MCF 10A (cell line): ENCODE measurements at regions not wholly inside any gene's neighbourhood (a gene's known extent, or its start where the extent isn't known, plus 50 kb on each side); places are given as distances from the start of the nearest gene placed in this dataset.

Source experiments
- BruUV-seq: library from RNA; stranded (reverse); fragments of 400-500 nt; replicated peaks from 2 replicates; lab custom pipeline; 2021; lab: Mats Ljungman, UMichigan
- CTCF ChIA-PET: fragments of 300-600 bp; sonication (Branson Sonifier 250); formaldehyde crosslinking; extraction: SDS; loops from one replicate; lab custom pipeline; 2021; ENCODE audit warnings: antibody characterized with exemption, inconsistent platforms; lab: Yijun Ruan, JAX
- POLR2A ChIA-PET: fragments of 300-600, 350-650 bp; sonication (Branson Sonifier 250); formaldehyde crosslinking; extraction: SDS; loops from one replicate; lab custom pipeline; 2020; ENCODE audit warnings: antibody characterized with exemption, inconsistent platforms; lab: Yijun Ruan, JAX
- DNase-seq: peaks from one replicate; pipeline ENCODE4 v3.0.0-alpha.2; 2018; ENCODE audit not compliant: unreplicated experiment
- H3K27ac Mint-ChIP-seq: one replicate; pipeline ENCODE4 v1.8.0; 2022; ENCODE audit warnings: mild to moderate bottlenecking, low read depth, mixed read lengths; ENCODE audit not compliant: unreplicated experiment
- H3K27me3 Mint-ChIP-seq: one replicate; pipeline ENCODE4 v1.8.0; 2022; ENCODE audit warnings: mixed read lengths; ENCODE audit not compliant: insufficient read depth, unreplicated experiment
- H3K36me3 Mint-ChIP-seq: one replicate; pipeline ENCODE4 v1.8.0; 2022; ENCODE audit warnings: mild to moderate bottlenecking, moderate library complexity, mixed read lengths; ENCODE audit not compliant: insufficient read depth, unreplicated experiment
- H3K4me1 Mint-ChIP-seq: one replicate; pipeline ENCODE4 v1.8.0; 2022; ENCODE audit warnings: mixed read lengths; ENCODE audit not compliant: insufficient read depth, unreplicated experiment
- H3K4me3 Mint-ChIP-seq: one replicate; pipeline ENCODE4 v1.8.0; 2022; ENCODE audit warnings: mild to moderate bottlenecking, moderate library complexity, mixed read lengths; ENCODE audit not compliant: unreplicated experiment
- H3K9me3 Mint-ChIP-seq: one replicate; pipeline ENCODE4 v1.8.0; 2022; ENCODE audit warnings: mixed read lengths; ENCODE audit not compliant: unreplicated experiment
- intact Hi-C: fragments of 100-400 bp; cut with micrococcal nuclease; formaldehyde crosslinking; loops from 2 replicates; pipeline ENCODE4 v1.14.1; 2022
- TF ChIP-seq, protein P1 (sequence below): fragments of 200-600 bp; IDR thresholded peaks from one replicate; pipeline ENCODE4 v1.8.0; 2022; ENCODE audit warnings: antibody characterized with exemption, mild to moderate bottlenecking; ENCODE audit not compliant: unreplicated experiment

GRCh38 chr16:74100395-74101326 lies 196.0 kb upstream of the PSMD7 start:
- Mint-ChIP-seq H3K27me3 (peaks cover 47% of the 10 kb centered on the region), H3K4me1 (no peaks in the 10 kb centered on the region), H3K36me3 (no peaks in the 10 kb centered on the region), H3K27ac (no peak overlapping the region), H3K9me3 (no peaks in the 10 kb centered on the region), H3K4me3 (no peak overlapping the region)
- intact Hi-C loops, result no loop called here
- no peak for DNase-seq
- TF ChIP-seq, protein P1, sequence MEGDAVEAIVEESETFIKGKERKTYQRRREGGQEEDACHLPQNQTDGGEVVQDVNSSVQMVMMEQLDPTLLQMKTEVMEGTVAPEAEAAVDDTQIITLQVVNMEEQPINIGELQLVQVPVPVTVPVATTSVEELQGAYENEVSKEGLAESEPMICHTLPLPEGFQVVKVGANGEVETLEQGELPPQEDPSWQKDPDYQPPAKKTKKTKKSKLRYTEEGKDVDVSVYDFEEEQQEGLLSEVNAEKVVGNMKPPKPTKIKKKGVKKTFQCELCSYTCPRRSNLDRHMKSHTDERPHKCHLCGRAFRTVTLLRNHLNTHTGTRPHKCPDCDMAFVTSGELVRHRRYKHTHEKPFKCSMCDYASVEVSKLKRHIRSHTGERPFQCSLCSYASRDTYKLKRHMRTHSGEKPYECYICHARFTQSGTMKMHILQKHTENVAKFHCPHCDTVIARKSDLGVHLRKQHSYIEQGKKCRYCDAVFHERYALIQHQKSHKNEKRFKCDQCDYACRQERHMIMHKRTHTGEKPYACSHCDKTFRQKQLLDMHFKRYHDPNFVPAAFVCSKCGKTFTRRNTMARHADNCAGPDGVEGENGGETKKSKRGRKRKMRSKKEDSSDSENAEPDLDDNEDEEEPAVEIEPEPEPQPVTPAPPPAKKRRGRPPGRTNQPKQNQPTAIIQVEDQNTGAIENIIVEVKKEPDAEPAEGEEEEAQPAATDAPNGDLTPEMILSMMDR, result no peak
- ChIA-PET CTCF (no interaction called here), POLR2A (interaction anchor here (0.7 kb wide), 1 partner anchor 96 kb away, joined by 3 read pairs; no protein-coding TSS in a partner anchor)
- BruUV-seq, result no TSS peak

- ChIA-PET POLR2A (no interaction called here), CTCF (no interaction called here)
- no peaks in the 10 kb centered on the region for H3K9me3 Mint-ChIP-seq
- peaks cover 47% of the 10 kb centered on the region for H3K27me3 Mint-ChIP-seq
- H3K4me3 Mint-ChIP-seq, result no peak overlapping the region
- intact Hi-C loops, result no loop called here
- H3K36me3 Mint-ChIP-seq, result no peaks in the 10 kb centered on the region
- DNase-seq, result no peak
- H3K27ac Mint-ChIP-seq, result no peak overlapping the region
- TF ChIP-seq, protein P1, result no peak
- H3K4me1 Mint-ChIP-seq, result no peaks in the 10 kb centered on the region
- BruUV-seq, result no TSS peak
Observed at GRCh38 chr16:74099530-74099929, 197.1 kb upstream of the PSMD7 start.

- CTCF ChIA-PET, result interaction anchor here (0.6 to 1.1 kb wide), 4 partner anchors 12 to 198 kb away, joined by 3 to 6 read pairs (median 4); no protein-coding TSS in a partner anchor
- intact Hi-C loops, result no loop called here
- DNase-seq, result no peak
- POLR2A ChIA-PET, result no interaction called here
- Mint-ChIP-seq H3K9me3 (no peaks in the 10 kb centered on the region), H3K4me1 (no peaks in the 10 kb centered on the region), H3K27me3 (peaks cover 9% of the 10 kb centered on the region), H3K36me3 (no peaks in the 10 kb centered on the region), H3K27ac (no peak overlapping the region), H3K4me3 (no peak overlapping the region)
- BruUV-seq, result no TSS peak
- TF ChIP-seq, protein P1, result no peak
Observed at GRCh38 chr16:74094962-74095361, 201.7 kb upstream of the PSMD7 start.

GRCh38 chr16:74094514-74094913 lies 202.1 kb upstream of the PSMD7 start:
- ChIA-PET POLR2A (interaction anchor here (0.6 kb wide), 1 partner anchor 161 kb away, joined by 4 read pairs; no protein-coding TSS in a partner anchor), CTCF (interaction anchor here (1.0 kb wide), 1 partner anchor 12 kb away, joined by 4 read pairs; no protein-coding TSS in a partner anchor)
- H3K27ac Mint-ChIP-seq, result no peak overlapping the region

More at GRCh38 chr16:74094514-74094913, 202.1 kb upstream of the PSMD7 start:
- Mint-ChIP-seq H3K4me1 (no peaks in the 10 kb centered on the region), H3K27me3 (peaks cover 4% of the 10 kb centered on the region), H3K36me3 (no peaks in the 10 kb centered on the region), H3K9me3 (no peaks in the 10 kb centered on the region), H3K4me3 (no peak overlapping the region)
- intact Hi-C loops, result no loop called here
- no peak for DNase-seq
- BruUV-seq, result no TSS peak
- TF ChIP-seq, protein P1, result no peak
